Stimulated activated CD8-positive, alpha-beta memory T cell treated with anti-CD3 and anti-CD28 coated beads, Interleukin-7, amount 100 ng/mL, for 1 hour (primary cell): ENCODE measurements at regions not wholly inside any gene's neighbourhood (a gene's known extent, or its start where the extent isn't known, plus 50 kb on each side); places are given as distances from the start of the nearest gene placed in this dataset.
"Not testable (repeated sequence)": the region's sequence is repeated elsewhere in the genome, so short reads cannot be mapped to it uniquely, and the experiment has no call there.

Experiments
- DNase-seq, 2 donors: peaks; one replicate each; pipeline ENCODE4 v3.0.0-alpha.2; 2020; ENCODE audit warnings: low read depth in 2 of 2

- no peak for DNase-seq
Observed at GRCh38 chr6:134675110-134676054, 274.5 kb downstream of the ALDH8A1 start.

GRCh38 chr6:134674562-134674961, 275.3 kb downstream of the ALDH8A1 start:
- no peak for DNase-seq

GRCh38 chr6:134669485-134669884, 280.4 kb downstream of the ALDH8A1 start:
- no peak for DNase-seq

- DNase-seq, result no peak
Observed at GRCh38 chr6:134667111-134667510, 282.8 kb downstream of the ALDH8A1 start.

GRCh38 chr6:134666125-134666524, 283.8 kb downstream of the ALDH8A1 start:
- no peak for DNase-seq

- no peak for DNase-seq
Observed at GRCh38 chr6:134665029-134665723, 284.7 kb downstream of the ALDH8A1 start.

GRCh38 chr6:134663800-134664535, 285.9 kb downstream of the ALDH8A1 start:
- DNase-seq, result no peak

- no peak for DNase-seq
Observed at GRCh38 chr6:134663356-134663755, 286.5 kb downstream of the ALDH8A1 start.

- DNase-seq, result no peak
Observed at GRCh38 chr6:134662077-134662700, 287.7 kb downstream of the ALDH8A1 start.

- not testable (repeated sequence) for DNase-seq
Observed at GRCh38 chr6:134659885-134660284, 290.0 kb downstream of the ALDH8A1 start.

- no peak for DNase-seq
Observed at GRCh38 chr6:134658596-134658995, 291.3 kb downstream of the ALDH8A1 start.

GRCh38 chr6:134657751-134658527, 292.0 kb downstream of the ALDH8A1 start:
- DNase-seq, result no peak

- no peak for DNase-seq
Observed at GRCh38 chr6:134657343-134657742, 292.6 kb downstream of the ALDH8A1 start.

GRCh38 chr6:134654751-134655150, 295.1 kb downstream of the ALDH8A1 start:
- no peak for DNase-seq

- DNase-seq, result no peak
Observed at GRCh38 chr6:134651519-134651918, 298.4 kb downstream of the ALDH8A1 start.

- no peak for DNase-seq
Observed at GRCh38 chr6:134647861-134648260, 302.0 kb downstream of the ALDH8A1 start.

- no peak for DNase-seq
Observed at GRCh38 chr6:134642819-134643218, 307.1 kb downstream of the ALDH8A1 start.

- DNase-seq, result no peak
Observed at GRCh38 chr6:134642279-134642678, 307.6 kb downstream of the ALDH8A1 start.

GRCh38 chr6:134640975-134641429, 308.9 kb downstream of the ALDH8A1 start:
- DNase-seq, result peak; percentile 49 to 62

- no peak for DNase-seq
Observed at GRCh38 chr6:134640229-134640628, 309.7 kb downstream of the ALDH8A1 start.
